NCI-H69 (cell line): ENCODE measurements at regions not wholly inside any gene's neighbourhood (a gene's known extent, or its start where the extent isn't known, plus 50 kb on each side); places are given as distances from the start of the nearest gene placed in this dataset.
"Not testable (repeated sequence)": the region's sequence is repeated elsewhere in the genome, so short reads cannot be mapped to it uniquely, and the experiment has no call there.

ENCODE experiments used
- DNase-seq: peaks from one replicate; lab custom pipeline; 2025; lab: John Stamatoyannopoulos, UW

- DNase-seq, result no peak
These were observed 73.2 kb upstream of the PRR5 start for GRCh38 chr22:44628835-44629234.

GRCh38 chr22:44628273-44628672 is 73.7 kb upstream of the PRR5 start:
- DNase-seq, result no peak

GRCh38 chr22:44627521-44628139 is 74.4 kb upstream of the PRR5 start:
- DNase-seq, result no peak

- peak; percentile 67 for DNase-seq
These were observed 75.9 kb upstream of the PRR5 start for GRCh38 chr22:44625981-44626687.

GRCh38 chr22:44625421-44625760 is 76.6 kb upstream of the PRR5 start:
- no peak for DNase-seq

GRCh38 chr22:44624689-44625420 is 77.1 kb upstream of the PRR5 start:
- DNase-seq, result no peak

- DNase-seq, result peak; percentile 18
These were observed 78.1 kb upstream of the PRR5 start for GRCh38 chr22:44623771-44624510.

GRCh38 chr22:44622679-44623078 is 79.3 kb upstream of the PRR5 start:
- no peak for DNase-seq

GRCh38 chr22:44622147-44622427 is 79.9 kb upstream of the PRR5 start:
- DNase-seq, result peak; percentile 73

GRCh38 chr22:44621401-44622146 is 80.4 kb upstream of the PRR5 start:
- DNase-seq, result no peak

- DNase-seq, result no peak
These were observed 81.2 kb upstream of the PRR5 start for GRCh38 chr22:44620841-44621257.

GRCh38 chr22:44620129-44620840 is 81.7 kb upstream of the PRR5 start:
- DNase-seq, result peak; percentile 88

GRCh38 chr22:44619560-44620128 is 82.4 kb upstream of the PRR5 start:
- not testable (repeated sequence) for DNase-seq

- DNase-seq, result not testable (repeated sequence)
These were observed 83.1 kb upstream of the PRR5 start for GRCh38 chr22:44618910-44619309.

GRCh38 chr22:44618400-44618799 is 83.6 kb upstream of the PRR5 start:
- DNase-seq, result peak; percentile 58

GRCh38 chr22:44617828-44618227 is 84.2 kb upstream of the PRR5 start:
- DNase-seq, result no peak

GRCh38 chr22:44616882-44617655 is 84.9 kb upstream of the PRR5 start:
- no peak for DNase-seq

GRCh38 chr22:44616461-44616860 is 85.5 kb upstream of the PRR5 start:
- DNase-seq, result no peak

GRCh38 chr22:44615602-44616180 is 86.3 kb upstream of the PRR5 start:
- no peak for DNase-seq

- DNase-seq, result no peak
These were observed 86.9 kb upstream of the PRR5 start for GRCh38 chr22:44615146-44615545.
